ENCODE measurements at regions not wholly inside any gene's neighbourhood (a gene's known extent, or its start where the extent isn't known, plus 50 kb on each side); places are given as distances from the start of the nearest gene placed in this dataset.

- no peak overlapping the region for H3K27ac ChIP-seq (ENCODE audit: insufficient read depth, low read depth, low read length, poor library complexity, severe bottlenecking)
- WGBS, 2 experiments: 43 to 53% methylated on average over 1 of the region's 1 CpG
- no peaks in the 10 kb centered on the region for H3K9me3 ChIP-seq (ENCODE audit: control insufficient read depth, low read length)
Measured at GRCh38 chr1:204017032-204017431, 55.9 kb upstream of the SOX13 start.

DNA sequence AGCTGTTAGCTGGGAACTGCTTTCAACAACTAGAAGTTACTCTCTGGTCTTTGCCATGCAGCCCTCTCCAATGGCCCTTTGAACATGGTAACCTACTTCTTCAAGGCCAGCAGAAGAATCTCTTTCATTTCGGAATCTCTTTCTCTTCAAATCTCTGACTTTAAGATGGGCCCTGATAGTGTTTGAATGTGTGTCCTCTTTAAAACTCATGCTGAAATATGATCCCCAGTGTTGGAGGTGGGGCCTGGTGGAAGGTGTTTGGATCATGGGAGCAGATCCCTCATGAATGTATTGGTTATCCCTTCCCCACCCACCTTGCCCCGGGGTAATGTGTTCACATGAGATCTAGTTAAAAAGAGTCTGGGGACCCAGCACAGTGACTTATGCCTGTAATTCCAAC, 54.5 kb upstream of the SOX13 start:
- no peak overlapping the region for H3K27ac ChIP-seq (ENCODE audit: insufficient read depth, low read depth, low read length, poor library complexity, severe bottlenecking)
- H3K4me1 ChIP-seq (ENCODE audit: control insufficient read depth, insufficient read depth, low read length): peaks cover 14% of the 10 kb centered on the region
- H3K4me3 ChIP-seq (ENCODE audit: insufficient read depth, low read depth, low read length): no peak overlapping the region
- H3K9me3 ChIP-seq (ENCODE audit: control insufficient read depth, low read length): no peaks in the 10 kb centered on the region
- H3K36me3 ChIP-seq (ENCODE audit: control insufficient read depth, insufficient read depth, low read length): no peaks in the 10 kb centered on the region
- 85 to 90% methylated on average over 2 of the region's 2 CpGs for WGBS, 2 experiments
- no peaks in the 10 kb centered on the region for H3K27me3 ChIP-seq (ENCODE audit: control insufficient read depth, insufficient read depth, low read length, poor library complexity, severe bottlenecking)

More at GRCh38 chr1:204017032-204017431, 55.9 kb upstream of the SOX13 start:
- H3K4me3 ChIP-seq (ENCODE audit: insufficient read depth, low read depth, low read length): no peak overlapping the region
- H3K4me1 ChIP-seq (ENCODE audit: control insufficient read depth, insufficient read depth, low read length): peaks cover 22% of the 10 kb centered on the region
- H3K36me3 ChIP-seq (ENCODE audit: control insufficient read depth, insufficient read depth, low read length): no peaks in the 10 kb centered on the region
- no peaks in the 10 kb centered on the region for H3K27me3 ChIP-seq (ENCODE audit: control insufficient read depth, insufficient read depth, low read length, poor library complexity, severe bottlenecking)
